Stimulated activated CD4-positive, alpha-beta T cell treated with anti-CD3 and anti-CD28 coated beads, Interleukin-1b, Interleukin-23, amount 100 ng/mL, for 1 hour (primary cell): ENCODE measurements at regions not wholly inside any gene's neighbourhood (a gene's known extent, or its start where the extent isn't known, plus 50 kb on each side); places are given as distances from the start of the nearest gene placed in this dataset.

Experiments used
- DNase-seq, 2 donors: peaks; one replicate each; pipeline ENCODE4 v3.0.0-alpha.2; 2020; ENCODE audit warnings: low read depth in 2 of 2

GRCh38 chr11:128301756-128302155 is 285.6 kb downstream of the ETS1 start:
- no peak for DNase-seq

GRCh38 chr11:128300785-128301184 is 286.6 kb downstream of the ETS1 start:
- no peak for DNase-seq

- DNase-seq: no peak
These were observed 288.1 kb downstream of the ETS1 start for GRCh38 chr11:128299132-128299726.

GRCh38 chr11:128298271-128298670 is 289.1 kb downstream of the ETS1 start:
- no peak for DNase-seq

- DNase-seq: no peak
These were observed 289.6 kb downstream of the ETS1 start for GRCh38 chr11:128297805-128298204.

DNA sequence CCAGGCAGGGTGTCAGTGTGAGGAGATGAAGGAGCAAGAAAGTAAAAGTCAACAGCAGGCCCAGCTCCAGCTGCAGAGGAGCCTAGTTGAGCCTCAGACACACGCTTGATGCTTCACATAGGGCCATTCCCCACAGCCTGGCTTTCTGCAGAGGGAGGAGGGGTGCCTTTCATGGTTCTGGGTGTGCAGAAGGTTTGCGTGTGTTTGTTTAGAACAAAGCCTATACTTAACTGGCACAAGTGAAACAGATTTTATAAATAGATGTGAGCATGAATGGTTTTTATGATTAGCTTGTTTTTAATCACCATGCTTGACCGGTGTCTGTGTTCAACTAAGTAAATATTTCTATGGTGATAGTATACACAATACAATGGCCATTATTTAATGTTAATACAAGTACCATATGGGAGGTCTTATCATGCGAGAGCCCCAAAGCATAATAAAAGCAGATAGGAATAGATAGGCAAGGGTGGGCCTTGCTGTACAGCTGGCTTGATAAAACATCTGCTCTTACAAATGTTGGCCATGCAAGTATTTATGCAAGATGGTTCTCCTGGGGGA is 290.2 kb downstream of the ETS1 start:
- no peak for DNase-seq

- DNase-seq: no peak
These were observed 292.7 kb downstream of the ETS1 start for GRCh38 chr11:128294671-128295050.

DNA sequence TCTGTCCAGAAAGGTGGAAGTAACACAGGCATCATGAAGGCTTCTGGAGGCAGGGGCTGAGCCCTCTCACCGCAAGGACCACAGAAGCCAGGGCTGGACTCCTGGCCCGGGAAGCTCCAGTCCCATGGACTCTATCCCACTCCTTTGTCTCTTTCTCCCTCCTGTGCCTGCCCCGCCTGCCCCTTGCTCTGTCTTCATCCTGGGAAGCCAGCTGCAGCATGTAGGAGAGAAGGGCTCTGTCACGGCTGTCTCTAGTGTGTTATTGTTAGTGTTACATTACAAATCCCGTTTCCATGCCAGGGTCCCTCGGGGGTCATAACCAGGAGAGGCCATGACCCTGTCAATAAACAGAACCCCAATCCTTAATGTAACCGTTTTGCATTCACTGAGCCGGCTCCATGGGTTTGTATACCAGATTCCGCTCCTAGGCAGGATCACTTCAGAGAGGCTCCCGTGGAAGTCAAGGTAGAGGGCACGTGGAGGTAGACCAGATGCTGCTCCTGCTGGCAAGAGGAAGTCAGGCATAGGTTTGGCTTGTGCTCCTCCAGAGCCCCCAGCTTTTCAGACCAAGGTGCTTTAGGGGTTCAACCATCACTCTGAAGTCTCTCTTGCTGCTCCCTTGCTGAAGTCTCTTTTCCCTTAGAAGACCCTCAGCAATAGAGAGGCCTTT is 293.2 kb downstream of the ETS1 start:
- no peak for DNase-seq

DNA sequence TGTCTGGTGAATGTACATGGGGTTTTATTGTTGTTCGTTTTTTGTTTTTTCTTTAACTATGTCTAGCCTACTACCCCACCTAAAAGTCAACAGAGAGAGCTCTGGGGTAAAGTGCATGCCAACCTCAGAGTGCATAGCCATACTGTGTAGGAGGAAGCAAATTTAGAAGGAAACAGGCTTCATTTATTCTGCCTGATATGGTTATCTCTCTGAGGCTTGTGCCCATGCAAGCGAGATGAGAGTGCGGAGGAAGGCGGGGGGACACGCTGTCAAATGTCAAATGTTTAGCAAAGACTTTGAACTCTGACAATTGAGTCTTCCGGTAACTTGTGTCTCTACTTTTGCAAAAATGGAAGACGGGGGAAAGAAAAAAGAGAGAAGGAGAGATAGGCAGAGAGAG is 295.5 kb downstream of the ETS1 start:
- DNase-seq: peak in 1 of 2 donors; percentile 27

DNA sequence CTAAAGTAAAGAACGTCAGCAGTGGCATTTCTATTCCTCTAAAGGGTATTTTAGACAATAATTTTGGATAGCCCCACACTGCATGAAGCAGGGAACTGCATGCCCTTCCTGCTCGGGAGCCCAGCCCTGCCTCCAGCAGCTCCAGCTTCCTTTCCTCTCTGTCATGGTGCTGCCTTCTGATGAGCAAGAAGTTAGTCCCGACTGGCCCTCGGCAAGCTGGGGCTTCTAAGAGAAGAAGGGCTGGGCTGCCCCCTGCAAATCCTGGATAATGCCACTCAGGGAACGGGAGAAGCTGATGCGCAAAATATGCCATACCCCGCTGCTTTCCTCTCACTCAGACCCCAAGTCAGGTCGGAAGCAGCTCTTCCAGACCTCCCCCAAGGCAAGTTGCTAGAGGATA is 296.4 kb downstream of the ETS1 start:
- no peak for DNase-seq

- DNase-seq: peak in 1 of 2 donors; percentile 45
These were observed 297.1 kb downstream of the ETS1 start for GRCh38 chr11:128290106-128290840.

DNA sequence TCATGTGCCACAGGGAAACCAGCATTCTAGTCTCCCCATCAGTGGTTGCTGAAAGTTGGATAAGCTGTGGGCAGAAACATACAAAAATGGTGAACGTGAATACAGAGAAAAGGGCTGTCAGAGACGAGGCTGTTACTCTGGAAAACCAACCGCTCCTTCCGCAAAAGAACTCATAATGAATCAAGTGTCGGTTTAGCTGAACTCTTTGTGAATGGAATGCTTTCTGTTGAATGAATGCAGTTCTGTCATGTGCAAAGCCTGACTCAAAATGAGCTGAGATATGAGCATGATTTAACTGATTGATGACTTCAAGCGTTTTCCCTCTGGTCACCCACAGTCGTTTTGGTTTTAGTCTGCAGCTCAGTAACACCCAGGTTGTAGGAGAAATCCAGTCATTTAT is 298.3 kb downstream of the ETS1 start:
- no peak for DNase-seq

DNA sequence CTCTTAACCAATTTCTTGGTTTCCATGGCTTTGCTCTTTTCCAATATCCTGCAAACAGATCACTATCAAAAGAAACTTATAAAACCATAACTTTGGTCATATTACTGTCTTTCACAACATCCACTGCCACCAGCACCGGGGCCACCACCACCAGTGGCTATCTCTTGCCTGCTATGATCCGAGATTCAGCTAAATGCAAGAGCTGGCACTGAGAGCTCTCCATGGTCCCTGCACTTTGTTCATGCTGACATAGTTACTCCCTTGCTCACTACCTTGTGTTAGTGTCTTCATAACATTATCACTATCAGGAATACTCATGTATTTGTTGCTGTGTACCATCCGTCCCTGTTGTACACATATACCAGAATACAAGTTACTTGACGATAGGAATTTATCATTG is 299.0 kb downstream of the ETS1 start:
- DNase-seq: no peak

DNA sequence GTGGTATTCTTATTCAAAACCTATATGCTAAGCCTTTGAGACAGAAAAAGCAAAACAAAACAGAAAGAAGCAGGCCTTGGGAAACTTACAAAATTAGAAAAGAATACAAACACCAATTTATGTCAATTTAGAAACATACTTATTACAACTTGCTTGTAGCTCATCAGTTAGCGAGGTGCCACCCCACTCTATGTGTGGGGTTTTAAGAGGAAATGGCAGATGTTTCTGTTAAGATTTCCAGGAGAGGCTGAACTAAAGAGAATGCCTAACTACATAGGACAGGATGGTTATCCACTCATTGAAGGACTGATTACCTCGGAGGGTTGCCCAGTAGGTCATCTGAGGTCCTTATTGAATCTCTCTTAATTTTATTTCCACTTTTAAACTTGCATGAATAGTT is 302.0 kb downstream of the ETS1 start:
- DNase-seq: no peak

- DNase-seq: no peak
These were observed 302.7 kb downstream of the ETS1 start for GRCh38 chr11:128284634-128285033.

DNA sequence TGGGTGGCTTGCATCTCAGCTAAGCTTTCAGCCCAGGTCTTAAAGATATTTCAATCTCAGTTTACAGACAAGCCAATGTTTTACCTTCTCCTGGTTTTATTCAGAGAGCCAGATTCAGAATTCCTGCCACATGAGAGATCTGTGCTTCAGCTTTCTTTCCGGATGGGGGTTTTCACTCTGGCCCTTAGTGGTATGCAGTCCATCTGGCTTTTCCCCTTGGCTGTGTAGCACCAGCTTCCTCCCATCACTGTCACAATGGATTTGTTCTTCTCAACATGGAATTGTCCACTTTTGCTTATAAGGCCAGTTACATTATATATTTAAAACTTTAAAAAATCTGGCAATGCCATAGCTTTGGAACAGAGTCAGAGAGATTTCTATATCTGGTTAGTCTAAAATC is 303.9 kb downstream of the ETS1 start:
- DNase-seq: no peak

DNA sequence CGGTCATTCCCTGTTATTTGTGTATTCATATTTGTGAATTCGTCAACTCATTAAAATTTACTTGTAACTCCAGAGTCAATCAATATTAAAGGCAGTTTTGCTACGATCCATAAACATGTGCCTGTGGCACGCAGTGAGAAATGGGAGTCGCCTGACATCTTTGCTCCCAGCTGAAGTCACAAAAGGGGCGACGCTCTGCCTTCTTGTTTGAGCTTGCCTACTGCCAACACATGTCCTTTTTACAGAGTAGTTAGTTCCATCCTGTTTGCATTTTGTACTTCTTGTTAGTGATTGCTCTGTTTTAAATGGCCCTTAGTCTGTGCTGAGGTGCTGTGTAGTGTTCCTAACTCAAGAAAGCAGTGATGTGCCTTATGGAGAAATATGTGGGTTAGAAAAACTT is 305.3 kb downstream of the ETS1 start:
- DNase-seq: no peak

DNA sequence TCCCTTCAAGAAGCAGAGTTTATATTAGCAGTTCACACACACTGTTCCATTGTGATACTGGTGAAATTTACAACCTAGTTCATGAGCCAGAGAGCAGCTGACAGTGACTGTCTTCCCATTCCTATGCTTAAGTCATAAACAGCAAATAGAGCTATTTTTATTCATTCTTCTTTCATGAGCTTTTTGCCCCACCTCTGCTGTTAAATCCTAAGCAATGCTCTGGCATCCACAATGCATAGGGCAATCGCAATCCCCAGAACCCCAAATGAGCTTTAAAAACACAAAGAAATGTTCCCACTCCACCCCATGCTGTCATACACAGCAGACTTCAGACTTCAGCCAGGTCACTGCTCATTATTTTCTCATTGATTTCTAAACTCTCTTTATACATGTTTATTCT is 307.5 kb downstream of the ETS1 start:
- DNase-seq: no peak

DNA sequence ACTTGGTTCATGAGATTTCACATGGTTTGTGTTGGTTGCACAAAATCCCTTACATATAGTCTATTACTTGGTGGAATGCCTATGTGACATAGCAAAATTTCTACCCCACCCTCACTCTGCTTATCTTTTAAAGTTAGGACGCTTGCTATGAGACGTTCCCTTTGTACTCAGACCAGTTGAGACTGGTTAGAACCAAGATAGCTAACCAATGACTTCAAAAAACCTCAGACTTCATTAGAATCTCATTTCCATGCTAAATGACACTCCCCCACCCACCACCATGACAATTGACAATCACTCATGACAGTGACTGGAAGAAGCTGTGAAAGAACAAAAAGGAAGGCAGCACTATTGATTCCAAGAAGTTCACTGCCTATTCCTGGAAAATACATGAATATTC is 313.6 kb downstream of the ETS1 start:
- no peak for DNase-seq

DNA sequence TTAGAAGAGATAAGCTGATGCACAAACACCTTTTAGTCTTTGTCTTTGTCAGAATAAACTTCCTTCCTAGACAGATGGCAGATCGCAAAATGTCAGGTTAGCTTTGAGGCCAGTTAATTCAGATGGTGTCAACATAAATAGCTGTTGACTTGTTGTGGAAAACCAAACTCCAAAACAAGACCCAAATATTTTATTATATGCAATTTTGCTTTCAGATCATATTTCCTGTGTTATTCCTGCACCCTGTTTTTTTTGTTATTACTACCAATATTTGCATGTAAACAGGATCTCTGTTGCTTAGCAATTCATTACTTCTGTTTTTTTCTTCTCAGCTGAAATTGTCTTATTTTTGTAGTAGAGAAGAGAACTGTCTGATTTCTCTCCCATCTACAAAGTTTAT is 316.0 kb downstream of the ETS1 start:
- no peak for DNase-seq

DNA sequence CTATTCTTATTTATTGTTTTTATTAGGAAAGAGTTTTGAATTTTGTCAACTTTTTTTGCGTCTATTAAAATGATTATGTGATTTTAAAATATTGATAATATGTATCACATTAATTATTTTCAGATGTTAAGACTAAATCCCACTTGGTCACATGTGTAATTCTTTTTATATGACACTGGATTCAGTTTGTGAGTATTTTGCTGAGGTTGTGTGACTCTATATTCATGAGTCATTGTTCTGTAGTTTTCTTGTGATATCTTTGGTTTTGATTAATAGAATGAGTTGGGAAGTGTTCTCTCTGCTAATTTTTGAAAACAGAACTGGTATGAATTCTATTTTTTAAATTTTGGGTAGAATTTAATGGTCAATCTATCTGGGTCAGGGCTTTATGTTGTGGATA is 317.9 kb downstream of the ETS1 start:
- DNase-seq: no peak

- no peak for DNase-seq
These were observed 320.5 kb downstream of the ETS1 start for GRCh38 chr11:128266893-128267292.
